ENCODE measurements at regions not wholly inside any gene's neighbourhood (a gene's known extent, or its start where the extent isn't known, plus 50 kb on each side); places are given as distances from the start of the nearest gene placed in this dataset.

DNA sequence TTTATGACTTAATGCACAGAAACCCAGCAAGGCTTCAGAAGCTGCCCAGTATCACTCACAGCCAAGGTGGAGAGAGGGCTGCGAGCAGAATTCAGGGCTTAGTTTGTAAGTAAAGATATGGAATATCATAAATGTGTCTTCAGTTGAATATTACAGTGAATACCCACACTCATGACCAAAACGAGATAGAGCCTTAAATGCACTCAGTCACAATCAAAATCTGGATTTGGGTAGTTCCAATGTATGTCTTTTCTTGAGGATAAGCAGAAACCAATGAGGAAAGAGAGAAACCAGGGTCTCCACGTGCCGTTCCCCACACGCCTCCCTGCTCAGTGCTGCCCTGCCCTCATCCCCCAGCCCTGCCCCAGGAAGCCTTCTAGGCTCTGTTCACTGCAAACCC, 94.9 kb downstream of the ZIC5 start:
- TF ChIP-seq, protein P1, sequence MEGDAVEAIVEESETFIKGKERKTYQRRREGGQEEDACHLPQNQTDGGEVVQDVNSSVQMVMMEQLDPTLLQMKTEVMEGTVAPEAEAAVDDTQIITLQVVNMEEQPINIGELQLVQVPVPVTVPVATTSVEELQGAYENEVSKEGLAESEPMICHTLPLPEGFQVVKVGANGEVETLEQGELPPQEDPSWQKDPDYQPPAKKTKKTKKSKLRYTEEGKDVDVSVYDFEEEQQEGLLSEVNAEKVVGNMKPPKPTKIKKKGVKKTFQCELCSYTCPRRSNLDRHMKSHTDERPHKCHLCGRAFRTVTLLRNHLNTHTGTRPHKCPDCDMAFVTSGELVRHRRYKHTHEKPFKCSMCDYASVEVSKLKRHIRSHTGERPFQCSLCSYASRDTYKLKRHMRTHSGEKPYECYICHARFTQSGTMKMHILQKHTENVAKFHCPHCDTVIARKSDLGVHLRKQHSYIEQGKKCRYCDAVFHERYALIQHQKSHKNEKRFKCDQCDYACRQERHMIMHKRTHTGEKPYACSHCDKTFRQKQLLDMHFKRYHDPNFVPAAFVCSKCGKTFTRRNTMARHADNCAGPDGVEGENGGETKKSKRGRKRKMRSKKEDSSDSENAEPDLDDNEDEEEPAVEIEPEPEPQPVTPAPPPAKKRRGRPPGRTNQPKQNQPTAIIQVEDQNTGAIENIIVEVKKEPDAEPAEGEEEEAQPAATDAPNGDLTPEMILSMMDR (optimal IDR thresholded peaks at IDR 0.05 in 1 of 3, IDR thresholded peaks at IDR 0.05 in 1 of 3, conservative IDR thresholded peaks at IDR 0.05 in 1 of 3; ENCODE audit: extremely low read depth in 1 of 3, insufficient read depth in 2 of 3, low read length in 3 of 3) = no peak
- TF ChIP-seq EZH2 (IDR thresholded peaks at IDR 0.05; ENCODE audit: low read length) = no peak
